ENCODE measurements at regions not wholly inside any gene's neighbourhood (a gene's known extent, or its start where the extent isn't known, plus 50 kb on each side); places are given as distances from the start of the nearest gene placed in this dataset.

GRCh38 chr22:48709453-48709852, 1118.2 kb downstream of the BRD1 start:
- H3K27ac Mint-ChIP-seq = no peak overlapping the region
- H3K9me3 Mint-ChIP-seq (ENCODE audit: insufficient read depth) = no peaks in the 10 kb centered on the region
- 90% methylated on average over 11 of the region's 13 CpGs for WGBS (ENCODE audit: insufficient coverage)
- ATAC-seq (ENCODE audit: low read depth) = no peak
- H3K4me3 Mint-ChIP-seq = no peak overlapping the region
- H3K4me2 ChIP-seq (replicated peaks; ENCODE audit: low read depth, low read length, poor library complexity, severe bottlenecking) = no peak overlapping the region
- no peak overlapping the region for H3K9ac ChIP-seq (ENCODE audit: low read length)
- TF ChIP-seq, protein P1, sequence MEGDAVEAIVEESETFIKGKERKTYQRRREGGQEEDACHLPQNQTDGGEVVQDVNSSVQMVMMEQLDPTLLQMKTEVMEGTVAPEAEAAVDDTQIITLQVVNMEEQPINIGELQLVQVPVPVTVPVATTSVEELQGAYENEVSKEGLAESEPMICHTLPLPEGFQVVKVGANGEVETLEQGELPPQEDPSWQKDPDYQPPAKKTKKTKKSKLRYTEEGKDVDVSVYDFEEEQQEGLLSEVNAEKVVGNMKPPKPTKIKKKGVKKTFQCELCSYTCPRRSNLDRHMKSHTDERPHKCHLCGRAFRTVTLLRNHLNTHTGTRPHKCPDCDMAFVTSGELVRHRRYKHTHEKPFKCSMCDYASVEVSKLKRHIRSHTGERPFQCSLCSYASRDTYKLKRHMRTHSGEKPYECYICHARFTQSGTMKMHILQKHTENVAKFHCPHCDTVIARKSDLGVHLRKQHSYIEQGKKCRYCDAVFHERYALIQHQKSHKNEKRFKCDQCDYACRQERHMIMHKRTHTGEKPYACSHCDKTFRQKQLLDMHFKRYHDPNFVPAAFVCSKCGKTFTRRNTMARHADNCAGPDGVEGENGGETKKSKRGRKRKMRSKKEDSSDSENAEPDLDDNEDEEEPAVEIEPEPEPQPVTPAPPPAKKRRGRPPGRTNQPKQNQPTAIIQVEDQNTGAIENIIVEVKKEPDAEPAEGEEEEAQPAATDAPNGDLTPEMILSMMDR (IDR thresholded peaks at IDR 0.05) = no peak
- no peak for TF ChIP-seq EZH2 (IDR thresholded peaks at IDR 0.05; ENCODE audit: borderline replicate concordance, insufficient read depth, low read depth, low read length, poor library complexity, severe bottlenecking)
- DNase-seq = no peak
- no peaks in the 10 kb centered on the region for H3K27me3 Mint-ChIP-seq
- ChIA-PET POLR2A (no interaction called here), CTCF (no interaction called here)
- intact Hi-C loops (cut with micrococcal nuclease) = no loop called here
- no peaks in the 10 kb centered on the region for H4K20me1 ChIP-seq (ENCODE audit: control insufficient read depth, insufficient read depth, low read length, poor library complexity, severe bottlenecking)
- H3K9me3 ChIP-seq (ENCODE audit: control extremely low read depth in 1 of 3, control insufficient read depth in 2 of 3, insufficient read depth in 1 of 3, low read length in 2 of 3) = peaks cover 0 to 9% (median 0%) of the 10 kb centered on the region in 3 donors
- no peaks in the 10 kb centered on the region for H3K4me1 Mint-ChIP-seq
- no peaks in the 10 kb centered on the region for H3K27me3 ChIP-seq (replicated peaks in 1 of 4; ENCODE audit: control extremely low read depth in 1 of 4, control insufficient read depth in 3 of 4, insufficient read depth in 4 of 4, low read length in 3 of 4)
- no peak overlapping the region for H3K27ac ChIP-seq (ENCODE audit: low read length in 2 of 2)
- no peak overlapping the region for H3K4me3 ChIP-seq (ENCODE audit: control extremely low read depth in 1 of 5, extremely low read depth in 1 of 5, insufficient read depth in 1 of 5, low read depth in 2 of 5, low read length in 4 of 5)
- H3K36me3 ChIP-seq (replicated peaks in 1 of 2; ENCODE audit: control extremely low read depth in 1 of 2, control insufficient read depth in 1 of 2, extremely low read depth in 1 of 2, insufficient read depth in 2 of 2, low read length in 1 of 2) = no peaks in the 10 kb centered on the region
- H3K79me2 ChIP-seq (ENCODE audit: control insufficient read depth, insufficient read depth, low read length) = no peaks in the 10 kb centered on the region
- no peaks in the 10 kb centered on the region for H3K4me1 ChIP-seq (ENCODE audit: control insufficient read depth in 2 of 2, insufficient read depth in 2 of 2, low read length in 2 of 2)
- H2AFZ ChIP-seq (ENCODE audit: insufficient read depth, low read depth, low read length, poor library complexity, severe bottlenecking) = no peak overlapping the region

DNA sequence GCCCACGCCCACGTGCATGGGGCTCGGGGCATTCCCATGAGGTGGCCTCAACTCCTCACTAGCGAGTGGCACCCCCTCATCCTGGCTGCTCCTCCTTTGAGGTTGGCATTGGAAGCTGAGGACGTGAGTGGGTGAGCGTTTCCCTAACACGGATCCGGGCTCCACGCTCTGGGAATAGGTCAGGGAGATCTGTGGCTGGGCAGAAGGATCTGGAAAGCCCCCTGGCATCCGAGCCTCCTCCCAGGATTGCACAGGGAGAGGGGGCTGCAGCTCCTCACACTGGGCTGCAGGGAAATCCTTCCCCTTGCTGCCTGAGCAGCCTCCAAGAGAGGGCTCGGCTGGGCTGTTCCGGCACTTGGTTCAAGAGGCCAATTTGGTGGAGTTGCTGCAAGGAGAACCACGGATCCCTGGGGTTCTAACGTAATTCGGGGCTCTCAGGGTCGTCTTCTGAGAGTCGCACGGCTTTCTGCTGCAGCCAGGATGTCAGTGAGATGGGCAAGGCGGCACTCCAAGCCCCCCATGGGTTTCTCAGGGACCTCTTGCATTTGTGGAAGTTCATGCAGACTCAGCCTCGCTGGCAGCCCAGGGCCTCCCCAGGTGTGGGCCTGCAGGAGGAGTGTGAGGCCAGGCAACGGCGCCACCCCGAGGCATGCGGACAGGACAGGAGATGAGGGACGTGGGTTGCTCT, 1119.0 kb downstream of the BRD1 start:
- CTCF ChIA-PET = no interaction called here
- Histone ChIP-seq H3K36me3 (replicated peaks in 1 of 2; ENCODE audit: control extremely low read depth in 1 of 2, control insufficient read depth in 1 of 2, extremely low read depth in 1 of 2, insufficient read depth in 2 of 2, low read length in 1 of 2) (no peaks in the 10 kb centered on the region), H3K9me3 (ENCODE audit: control extremely low read depth in 1 of 3, control insufficient read depth in 2 of 3, insufficient read depth in 1 of 3, low read length in 2 of 3) (peaks cover 0 to 5% (median 0%) of the 10 kb centered on the region in 3 donors), H3K27me3 (replicated peaks in 1 of 4; ENCODE audit: control extremely low read depth in 1 of 4, control insufficient read depth in 3 of 4, insufficient read depth in 4 of 4, low read length in 3 of 4) (no peaks in the 10 kb centered on the region), H2AFZ (ENCODE audit: insufficient read depth, low read depth, low read length, poor library complexity, severe bottlenecking) (no peak overlapping the region), H4K20me1 (ENCODE audit: control insufficient read depth, insufficient read depth, low read length, poor library complexity, severe bottlenecking) (no peaks in the 10 kb centered on the region), H3K4me1 (ENCODE audit: control insufficient read depth in 2 of 2, insufficient read depth in 2 of 2, low read length in 2 of 2) (no peaks in the 10 kb centered on the region), H3K27ac (ENCODE audit: low read length in 2 of 2) (no peak overlapping the region), H3K79me2 (ENCODE audit: control insufficient read depth, insufficient read depth, low read length) (no peaks in the 10 kb centered on the region), H3K4me3 (ENCODE audit: control extremely low read depth in 1 of 5, extremely low read depth in 1 of 5, insufficient read depth in 1 of 5, low read depth in 2 of 5, low read length in 4 of 5) (no peak overlapping the region), H3K9ac (ENCODE audit: low read length) (no peak overlapping the region), H3K4me2 (replicated peaks; ENCODE audit: low read depth, low read length, poor library complexity, severe bottlenecking) (no peak overlapping the region)
- H3K4me1 Mint-ChIP-seq = no peaks in the 10 kb centered on the region
- no peaks in the 10 kb centered on the region for H3K27me3 Mint-ChIP-seq
- H3K27ac Mint-ChIP-seq = no peak overlapping the region
- ATAC-seq (ENCODE audit: low read depth) = no peak
- no peaks in the 10 kb centered on the region for H3K9me3 Mint-ChIP-seq (ENCODE audit: insufficient read depth)
- intact Hi-C loops (cut with micrococcal nuclease) = no loop called here
- 83% methylated on average over 25 of the region's 25 CpGs for WGBS (ENCODE audit: insufficient coverage)
- no peak for DNase-seq
- no peak overlapping the region for H3K4me3 Mint-ChIP-seq
- no peak for TF ChIP-seq EZH2 (IDR thresholded peaks at IDR 0.05; ENCODE audit: borderline replicate concordance, insufficient read depth, low read depth, low read length, poor library complexity, severe bottlenecking)
- TF ChIP-seq, protein P1 (IDR thresholded peaks at IDR 0.05) = no peak
- POLR2A ChIA-PET = no interaction called here
